ENCODE measurements at regions not wholly inside any gene's neighbourhood (a gene's known extent, or its start where the extent isn't known, plus 50 kb on each side); places are given as distances from the start of the nearest gene placed in this dataset.

DNA sequence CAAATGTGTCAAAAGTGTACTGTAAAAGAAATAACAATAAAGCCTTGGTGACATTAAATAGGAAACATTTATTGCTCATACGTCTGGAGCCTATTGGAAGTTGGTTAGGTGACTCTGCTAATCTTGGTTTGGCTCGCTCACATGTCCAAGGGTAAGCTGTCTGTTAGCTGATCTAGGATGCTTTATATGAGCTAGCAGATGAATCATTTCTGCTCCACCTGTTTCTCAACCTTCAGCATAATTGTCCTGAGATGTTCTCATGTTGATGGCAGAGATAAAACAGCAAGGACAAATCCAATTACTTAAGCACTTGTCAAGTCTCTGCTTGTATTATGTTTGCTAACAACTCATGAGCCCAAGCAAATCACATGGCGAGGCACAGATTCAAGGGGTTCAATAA lies 56.0 kb upstream of the CD53 start:
- no peak for DNase-seq

DNA sequence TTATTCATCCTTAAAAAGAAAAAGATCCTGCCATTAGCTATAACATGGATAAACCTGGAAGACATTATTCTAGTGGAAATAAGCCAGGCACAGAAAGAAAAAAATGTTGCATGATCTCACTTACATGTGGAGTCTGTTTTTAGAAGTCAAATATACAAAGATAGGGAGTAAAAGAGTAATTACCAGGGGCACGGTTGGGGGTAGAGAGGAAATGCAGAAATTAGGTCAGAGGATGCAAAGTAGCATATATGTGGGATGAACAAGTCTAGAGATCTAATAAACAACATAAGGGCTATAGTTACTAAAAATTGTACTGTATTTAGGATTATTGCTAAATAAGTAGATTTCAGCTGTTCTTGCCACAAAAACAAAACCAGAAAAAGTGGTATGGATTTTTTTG lies 61.4 kb upstream of the CD53 start:
- DNase-seq = no peak

- DNase-seq = no peak
These were observed 72.9 kb upstream of the CD53 start for GRCh38 chr1:110800079-110800478.

DNA sequence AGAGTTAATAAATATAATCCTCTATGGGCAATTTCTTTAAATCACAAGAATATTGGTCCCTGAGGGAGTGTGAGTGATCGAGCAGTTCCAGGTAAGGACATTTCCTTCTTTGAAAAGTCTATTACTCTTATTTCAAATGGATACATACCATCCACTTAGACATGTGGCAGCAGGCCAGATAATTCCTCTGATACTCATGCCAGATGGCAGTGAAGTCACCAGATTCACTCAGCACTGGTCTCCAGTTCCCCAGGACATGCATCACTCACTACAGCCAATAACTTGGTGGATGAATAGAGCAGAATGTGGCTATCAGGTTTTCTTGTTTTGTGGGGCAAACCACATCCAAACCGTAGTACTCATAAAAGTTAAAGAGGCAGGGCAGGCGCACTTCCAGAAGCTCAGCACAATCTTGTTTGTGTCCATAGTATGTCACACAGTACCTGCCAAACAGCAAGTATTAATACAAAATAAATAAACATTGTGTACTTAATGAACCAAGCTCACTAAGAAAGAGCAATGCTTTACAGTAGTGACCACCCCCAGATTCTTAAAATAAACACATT lies 74.2 kb upstream of the CD53 start:
- DNase-seq = no peak

- no peak for DNase-seq
These were observed 84.3 kb upstream of the CD53 start for GRCh38 chr1:110788673-110789072.

DNA sequence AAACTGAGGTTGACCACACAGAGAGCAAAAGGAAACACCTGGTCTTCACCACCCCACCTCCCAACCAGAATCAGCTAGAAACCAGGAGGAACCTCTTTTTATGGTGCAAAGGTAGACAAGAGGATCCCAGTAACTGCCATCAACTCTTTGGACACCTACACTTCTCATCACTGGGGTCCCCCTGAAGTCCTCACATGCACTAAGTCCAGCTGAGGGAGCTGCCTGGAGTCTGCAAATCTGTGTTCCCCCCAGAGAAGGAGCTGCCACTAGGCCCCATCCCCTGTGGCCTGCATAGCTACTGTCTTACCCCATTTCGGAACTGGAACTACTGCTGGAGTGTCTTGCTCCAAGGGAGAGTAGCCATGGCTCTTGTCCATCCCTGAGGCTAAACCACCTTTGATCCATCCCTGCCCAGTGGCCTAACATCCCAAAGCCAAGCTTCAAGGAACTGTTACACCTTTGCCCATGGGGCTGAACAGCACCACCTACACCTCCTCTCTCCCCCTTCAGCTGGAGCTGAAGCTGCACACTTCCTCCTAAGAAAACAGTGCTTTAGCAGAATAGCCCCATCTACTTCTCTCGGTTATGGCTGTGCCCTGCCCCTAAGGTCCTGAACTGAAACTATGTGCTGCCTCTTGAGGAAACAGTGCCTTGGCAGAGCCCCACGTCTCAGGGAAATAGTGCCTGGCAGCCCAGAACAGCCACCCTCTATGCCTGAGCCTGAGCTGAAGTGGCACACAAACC lies 85.4 kb upstream of the CD53 start:
- peak in 1 of 4 experiments; percentile 15 for DNase-seq

- DNase-seq = no peak
These were observed 86.1 kb upstream of the CD53 start for GRCh38 chr1:110786802-110787327.

DNA sequence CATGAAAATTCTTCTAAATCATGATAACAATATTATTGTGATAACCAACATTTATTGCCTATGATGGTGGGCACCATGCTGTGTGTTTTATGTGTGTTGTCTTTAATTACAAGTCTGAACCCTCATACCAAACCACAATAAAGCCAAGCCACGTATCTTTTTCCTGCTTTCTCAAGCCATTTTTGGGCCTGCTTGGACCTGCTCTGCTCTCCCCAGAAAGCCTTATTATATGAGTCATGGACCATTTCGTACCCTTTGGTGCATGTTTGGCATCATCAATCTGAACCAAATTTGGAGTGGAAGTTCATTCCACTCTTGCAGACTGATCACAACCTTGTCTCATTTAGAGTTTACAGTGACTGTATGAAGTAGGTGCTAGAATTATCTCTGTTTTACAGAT lies 87.3 kb upstream of the CD53 start:
- no peak for DNase-seq

DNA sequence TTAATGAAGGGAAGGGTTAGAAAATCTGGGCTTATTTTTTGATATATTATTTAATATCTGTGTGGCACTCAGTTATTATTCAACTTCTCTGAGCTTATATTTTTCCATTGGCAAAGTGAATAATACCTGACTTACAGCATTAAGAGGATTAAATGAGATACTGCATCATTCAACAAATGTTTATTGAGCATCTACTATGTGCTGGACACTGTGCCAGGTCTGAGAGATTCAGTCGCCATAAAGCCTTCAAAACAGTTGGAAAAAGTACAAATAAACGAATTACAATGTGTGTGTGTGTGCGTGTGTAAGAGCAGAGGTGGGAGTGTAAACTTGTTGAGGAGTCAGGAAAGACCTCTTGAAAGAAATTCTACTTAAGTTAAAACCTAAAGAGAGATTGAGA lies 87.9 kb upstream of the CD53 start:
- DNase-seq = no peak

DNA sequence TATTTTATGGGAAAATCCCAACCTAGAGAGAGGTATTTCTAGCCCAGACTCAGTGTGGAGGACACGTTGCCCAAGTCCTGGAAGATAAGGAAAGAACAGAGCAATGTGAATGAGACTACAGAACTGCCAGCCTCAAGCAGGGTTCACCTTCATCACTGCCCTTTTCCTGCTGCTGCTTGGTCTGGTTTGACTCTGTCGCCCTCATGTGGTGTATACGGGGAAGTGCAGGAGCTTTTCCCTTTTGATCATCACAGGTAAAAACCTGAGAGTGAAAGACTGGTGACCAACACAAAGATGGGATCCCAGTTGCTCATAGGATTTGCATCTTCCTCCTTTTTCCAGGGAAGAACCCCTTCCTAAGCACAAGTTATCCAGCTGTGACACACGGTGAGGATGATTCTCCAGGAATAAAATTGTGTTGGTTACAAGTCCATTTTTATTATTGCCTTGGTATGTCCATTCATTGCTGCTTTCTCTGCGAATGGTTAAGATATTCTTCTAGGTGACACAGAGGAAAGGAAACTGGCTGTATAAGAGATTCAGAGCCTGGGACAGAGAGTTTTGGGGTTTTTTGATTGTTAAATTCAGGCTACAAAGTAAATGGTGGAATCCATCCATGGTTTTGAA lies 89.5 kb upstream of the CD53 start:
- DNase-seq = peak in 1 of 4 experiments; percentile 12

DNA sequence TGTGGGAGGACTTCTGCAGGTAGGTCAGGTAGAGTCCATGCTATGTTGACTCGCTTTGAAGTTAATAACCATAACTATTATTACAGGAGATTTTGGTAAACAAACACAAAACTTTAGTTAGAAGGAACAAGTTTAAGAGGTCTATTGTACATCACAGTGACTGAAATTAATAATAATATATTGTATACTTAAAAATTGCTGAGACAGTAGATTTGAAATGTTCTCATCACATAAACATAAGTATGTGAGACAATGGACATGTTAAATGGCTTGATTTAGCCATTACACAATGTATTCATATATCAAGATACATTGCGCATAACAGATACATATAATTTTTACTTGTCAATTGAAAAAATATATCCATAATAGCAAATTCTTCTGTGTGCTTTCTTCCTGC lies 91.4 kb upstream of the CD53 start:
- no peak for DNase-seq

DNA sequence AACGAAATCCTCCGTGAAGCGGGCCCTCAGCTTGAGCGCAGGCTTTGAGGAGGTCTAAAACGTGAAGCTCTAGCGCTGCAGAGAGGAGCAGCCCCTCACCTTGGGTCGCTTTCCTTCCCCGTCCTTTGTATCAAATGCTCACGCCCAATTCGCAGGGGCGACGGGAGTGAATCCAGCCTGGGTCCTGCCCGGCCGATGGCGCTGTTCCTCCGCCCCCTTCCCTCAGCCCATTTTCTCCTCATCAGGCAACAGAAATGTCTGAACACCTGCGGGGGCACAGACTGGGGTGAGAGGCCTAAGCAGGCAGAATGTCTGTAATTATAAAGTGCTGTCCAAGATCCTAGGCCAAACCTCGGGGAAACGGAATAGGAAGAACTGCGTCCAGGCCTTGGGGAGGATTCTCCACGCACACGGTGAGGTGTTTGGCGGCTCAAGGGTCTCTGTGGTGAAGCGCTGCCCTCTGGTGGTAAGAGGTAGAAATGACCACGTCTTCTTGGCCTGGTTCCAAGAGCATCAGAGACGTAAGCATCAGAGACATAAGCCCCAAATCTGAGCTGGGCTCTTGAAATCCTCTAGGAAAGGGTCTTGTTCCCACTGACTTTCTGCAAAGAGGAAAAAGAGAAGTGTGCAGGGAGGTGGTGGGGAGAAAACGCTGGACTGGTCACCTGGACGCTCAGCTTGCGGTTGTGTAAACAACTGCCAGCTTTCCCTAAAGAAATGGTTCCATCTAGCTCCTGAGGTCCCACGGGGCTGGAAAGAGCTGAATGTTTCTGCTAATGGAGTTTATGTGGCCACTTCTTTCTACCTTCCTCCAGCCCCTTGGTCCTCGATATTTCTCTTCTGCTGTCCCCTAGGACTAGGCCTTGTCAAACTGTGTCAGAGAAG lies 92.1 kb upstream of the CD53 start:
- peak; percentile 24 to 58 (median 50) for DNase-seq

GRCh38 chr1:110779636-110780035 lies 93.3 kb upstream of the CD53 start:
- no peak for DNase-seq

DNA sequence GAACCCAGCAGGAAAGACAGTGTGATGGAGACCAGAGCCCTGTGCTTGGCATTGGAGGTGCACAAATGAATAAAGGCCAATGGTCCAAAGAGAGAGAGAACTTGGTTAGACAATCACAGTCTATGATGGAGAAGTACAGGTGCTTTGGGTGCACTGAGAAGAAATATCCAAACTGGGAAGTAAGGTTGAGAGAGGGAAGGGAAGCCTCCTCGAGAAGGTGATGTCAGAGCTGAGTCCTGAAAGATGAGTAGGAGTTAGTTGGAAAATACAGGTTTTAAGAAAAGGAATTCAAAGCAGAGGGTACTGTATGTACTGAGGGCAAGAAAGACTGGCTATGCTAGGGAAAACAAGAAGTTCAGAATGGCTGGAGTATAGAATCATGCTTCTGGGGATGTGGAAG lies 94.1 kb upstream of the CD53 start:
- DNase-seq = no peak

DNA sequence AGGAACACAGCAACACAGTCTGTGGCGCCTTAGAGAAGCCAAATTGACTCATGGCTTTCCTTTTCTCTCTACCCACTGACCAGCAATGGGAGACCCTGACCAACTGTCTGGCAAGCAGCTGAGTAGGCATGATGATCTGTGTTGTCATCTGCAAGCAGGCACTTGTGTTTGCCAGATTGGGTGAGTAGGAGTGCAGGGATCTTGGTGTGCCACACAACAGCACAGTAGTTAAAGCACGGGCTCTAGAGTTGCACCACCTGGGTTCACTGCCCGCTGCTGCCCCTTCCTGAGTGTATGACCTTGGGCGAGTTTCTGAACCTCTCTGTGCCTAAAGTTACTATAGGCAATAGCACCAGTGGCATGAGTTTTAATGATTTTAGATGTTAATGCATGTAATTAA lies 95.7 kb upstream of the CD53 start:
- DNase-seq = no peak

DNA sequence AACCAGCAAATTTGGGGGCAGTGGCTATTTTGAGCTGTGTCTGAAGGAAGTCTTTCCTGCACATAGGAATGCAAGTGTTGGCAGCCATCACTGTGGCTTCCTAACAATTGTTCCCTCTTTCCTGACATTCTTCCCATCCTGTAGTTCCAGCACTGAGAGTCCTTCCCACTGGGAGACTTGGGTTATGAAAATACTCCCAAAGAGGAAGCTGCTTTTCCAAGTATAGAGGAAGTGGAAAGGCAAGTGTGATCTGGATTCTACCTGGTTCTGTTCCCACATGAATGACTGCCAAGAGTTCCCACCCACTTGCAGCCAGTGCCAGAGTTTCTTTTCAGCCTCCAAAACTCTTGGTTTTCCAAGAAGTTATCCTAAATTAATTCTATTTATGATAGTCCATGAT lies 98.5 kb upstream of the CD53 start:
- no peak for DNase-seq

- DNase-seq = no peak
These were observed 99.1 kb upstream of the KCNA3 start for GRCh38 chr1:110773813-110774212.

- no peak for DNase-seq
These were observed 96.7 kb upstream of the KCNA3 start for GRCh38 chr1:110771245-110772022.

GRCh38 chr1:110770832-110771231 lies 96.1 kb upstream of the KCNA3 start:
- no peak for DNase-seq

- no peak for DNase-seq
These were observed 93.9 kb upstream of the KCNA3 start for GRCh38 chr1:110768605-110769004.

DNA sequence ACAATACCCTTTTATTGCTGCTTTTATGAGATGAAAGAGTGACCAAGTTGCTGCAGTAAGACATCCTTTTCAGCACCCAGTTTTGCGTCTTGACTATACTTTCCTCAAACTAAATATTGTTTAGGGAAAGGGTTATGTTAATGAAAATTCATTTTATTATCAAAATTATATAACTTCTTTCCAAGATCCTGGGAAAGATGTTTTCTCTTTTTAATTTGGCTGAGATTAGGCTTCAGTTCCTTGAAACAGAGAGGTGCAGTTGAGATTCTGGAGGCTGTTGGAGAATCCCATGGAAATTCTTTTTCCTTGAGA lies 91.6 kb upstream of the KCNA3 start:
- no peak for DNase-seq

DNA sequence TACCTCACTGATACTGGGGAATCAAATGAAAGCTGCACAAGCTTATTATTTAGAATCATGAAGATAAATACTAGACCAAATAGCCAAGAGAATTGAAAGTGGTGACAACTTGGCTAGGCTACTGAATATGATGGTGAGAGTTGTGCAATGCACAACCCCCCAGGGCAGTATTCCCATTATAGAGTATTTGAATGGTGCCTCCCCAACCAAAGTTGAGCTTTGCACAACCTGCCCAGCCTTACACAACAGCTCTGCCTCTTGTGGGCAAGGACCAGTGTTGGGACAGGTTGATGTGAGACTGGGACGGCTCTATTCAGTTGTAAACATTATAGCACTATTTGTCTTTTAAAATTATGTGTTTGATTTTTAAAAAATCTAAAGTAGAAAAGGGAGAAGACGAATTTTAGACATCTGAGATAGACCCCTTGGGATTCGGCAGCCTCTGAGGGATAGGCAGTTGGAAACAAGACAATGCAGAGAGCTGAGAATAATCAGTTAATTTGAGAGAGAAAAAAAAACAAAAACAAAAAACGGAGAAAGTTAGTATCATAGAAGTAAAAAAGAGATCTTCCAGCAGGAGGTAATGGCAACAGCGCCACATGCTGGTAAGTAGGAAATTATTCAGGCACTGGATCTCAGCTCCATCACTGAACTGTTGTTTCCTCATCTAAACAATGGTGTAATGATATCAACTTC lies 91.0 kb upstream of the KCNA3 start:
- peak in 2 of 4 experiments; percentile 12 to 26 for DNase-seq

Measured in activated CD4-positive, CD25-positive, alpha-beta regulatory T cell (primary cell).